IPS-NIHi11 (cell line): ENCODE measurements at regions not wholly inside any gene's neighbourhood (a gene's known extent, or its start where the extent isn't known, plus 50 kb on each side); places are given as distances from the start of the nearest gene placed in this dataset.

Source experiments
- DNase-seq: peaks from one replicate; pipeline ENCODE4 v3.0.0; 2012; ENCODE audit warnings: mixed read lengths, low spot score

GRCh38 chr14:26766726-26767125 is 168.9 kb upstream of the NOVA1 start:
- no peak for DNase-seq

- DNase-seq = no peak
These were observed 176.2 kb upstream of the NOVA1 start for GRCh38 chr14:26773906-26774593.

GRCh38 chr14:26775765-26776563 is 178.1 kb upstream of the NOVA1 start:
- DNase-seq = no peak

- no peak for DNase-seq
These were observed 193.4 kb upstream of the NOVA1 start for GRCh38 chr14:26791117-26791806.

- DNase-seq = no peak
These were observed 196.9 kb upstream of the NOVA1 start for GRCh38 chr14:26794731-26795130.

- DNase-seq = no peak
These were observed 210.6 kb upstream of the NOVA1 start for GRCh38 chr14:26808407-26808806.

- no peak for DNase-seq
These were observed 212.8 kb upstream of the NOVA1 start for GRCh38 chr14:26810631-26811030.

- no peak for DNase-seq
These were observed 214.0 kb upstream of the NOVA1 start for GRCh38 chr14:26811756-26812305.

GRCh38 chr14:26820138-26820537 is 222.3 kb upstream of the NOVA1 start:
- no peak for DNase-seq

GRCh38 chr14:26820572-26820971 is 222.7 kb upstream of the NOVA1 start:
- DNase-seq = no peak

GRCh38 chr14:26828741-26829140 is 230.9 kb upstream of the NOVA1 start:
- DNase-seq = no peak

GRCh38 chr14:26833621-26834176 is 235.9 kb upstream of the NOVA1 start:
- DNase-seq = no peak

- DNase-seq = no peak
These were observed 238.2 kb upstream of the NOVA1 start for GRCh38 chr14:26835979-26836570.

- DNase-seq = no peak
These were observed 241.6 kb upstream of the NOVA1 start for GRCh38 chr14:26839481-26839880.

GRCh38 chr14:26841326-26841725 is 243.5 kb upstream of the NOVA1 start:
- DNase-seq = no peak

- peak; percentile 16 for DNase-seq
These were observed 244.3 kb upstream of the NOVA1 start for GRCh38 chr14:26841920-26842741.

GRCh38 chr14:26845151-26845818 is 247.5 kb upstream of the NOVA1 start:
- DNase-seq = no peak

GRCh38 chr14:26846388-26846787 is 248.6 kb upstream of the NOVA1 start:
- no peak for DNase-seq

- DNase-seq = no peak
These were observed 251.7 kb upstream of the NOVA1 start for GRCh38 chr14:26849514-26849913.

- no peak for DNase-seq
These were observed 254.0 kb upstream of the NOVA1 start for GRCh38 chr14:26851793-26852192.
